AG09319 (cell line): ENCODE measurements at regions not wholly inside any gene's neighbourhood (a gene's known extent, or its start where the extent isn't known, plus 50 kb on each side); places are given as distances from the start of the nearest gene placed in this dataset.

Experiments used
- DNase-seq: peaks from one replicate; pipeline ENCODE4 v3.0.0-alpha.2; 2010; ENCODE audit warnings: low read depth; ENCODE audit errors: extremely low read depth
- TF ChIP-seq, protein P1 (sequence below): IDR thresholded peaks from 2 replicates; pipeline ENCODE4 v1.5.1; 2011; ENCODE audit warnings: low read depth, mild to moderate bottlenecking, inconsistent platforms, low read length, moderate library complexity

GRCh38 chr6:139776041-139776440 is 401.6 kb upstream of the CITED2 start:
- TF ChIP-seq, protein P1, sequence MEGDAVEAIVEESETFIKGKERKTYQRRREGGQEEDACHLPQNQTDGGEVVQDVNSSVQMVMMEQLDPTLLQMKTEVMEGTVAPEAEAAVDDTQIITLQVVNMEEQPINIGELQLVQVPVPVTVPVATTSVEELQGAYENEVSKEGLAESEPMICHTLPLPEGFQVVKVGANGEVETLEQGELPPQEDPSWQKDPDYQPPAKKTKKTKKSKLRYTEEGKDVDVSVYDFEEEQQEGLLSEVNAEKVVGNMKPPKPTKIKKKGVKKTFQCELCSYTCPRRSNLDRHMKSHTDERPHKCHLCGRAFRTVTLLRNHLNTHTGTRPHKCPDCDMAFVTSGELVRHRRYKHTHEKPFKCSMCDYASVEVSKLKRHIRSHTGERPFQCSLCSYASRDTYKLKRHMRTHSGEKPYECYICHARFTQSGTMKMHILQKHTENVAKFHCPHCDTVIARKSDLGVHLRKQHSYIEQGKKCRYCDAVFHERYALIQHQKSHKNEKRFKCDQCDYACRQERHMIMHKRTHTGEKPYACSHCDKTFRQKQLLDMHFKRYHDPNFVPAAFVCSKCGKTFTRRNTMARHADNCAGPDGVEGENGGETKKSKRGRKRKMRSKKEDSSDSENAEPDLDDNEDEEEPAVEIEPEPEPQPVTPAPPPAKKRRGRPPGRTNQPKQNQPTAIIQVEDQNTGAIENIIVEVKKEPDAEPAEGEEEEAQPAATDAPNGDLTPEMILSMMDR = no peak

GRCh38 chr6:139768196-139768595 is 393.7 kb upstream of the CITED2 start:
- no peak for DNase-seq
- TF ChIP-seq, protein P1 = no peak

More at GRCh38 chr6:139776041-139776440, 401.6 kb upstream of the CITED2 start:
- DNase-seq = no peak

DNA sequence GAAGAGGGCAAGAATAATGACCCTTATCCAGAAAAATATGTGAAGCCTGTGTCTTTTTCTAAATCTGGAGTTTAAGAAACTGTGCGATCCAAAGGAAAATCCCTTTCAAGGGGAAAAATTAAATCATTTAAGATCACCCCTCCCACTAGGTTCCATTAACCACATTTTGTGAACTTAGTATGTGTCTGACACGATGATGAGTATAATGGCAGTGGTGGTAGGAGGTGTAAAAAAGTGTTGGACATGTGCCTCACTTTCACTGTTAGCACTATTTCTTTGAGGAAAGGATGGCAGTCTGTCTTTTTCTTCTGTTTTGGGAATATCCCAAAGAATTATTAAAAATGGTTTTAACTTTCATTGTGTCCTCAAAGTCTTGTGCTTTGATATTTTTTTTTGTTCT is 392.3 kb upstream of the CITED2 start:
- DNase-seq = no peak
- TF ChIP-seq, protein P1 = no peak

GRCh38 chr6:139765825-139766285 is 391.4 kb upstream of the CITED2 start:
- TF ChIP-seq, protein P1 = no peak
- DNase-seq = no peak

DNA sequence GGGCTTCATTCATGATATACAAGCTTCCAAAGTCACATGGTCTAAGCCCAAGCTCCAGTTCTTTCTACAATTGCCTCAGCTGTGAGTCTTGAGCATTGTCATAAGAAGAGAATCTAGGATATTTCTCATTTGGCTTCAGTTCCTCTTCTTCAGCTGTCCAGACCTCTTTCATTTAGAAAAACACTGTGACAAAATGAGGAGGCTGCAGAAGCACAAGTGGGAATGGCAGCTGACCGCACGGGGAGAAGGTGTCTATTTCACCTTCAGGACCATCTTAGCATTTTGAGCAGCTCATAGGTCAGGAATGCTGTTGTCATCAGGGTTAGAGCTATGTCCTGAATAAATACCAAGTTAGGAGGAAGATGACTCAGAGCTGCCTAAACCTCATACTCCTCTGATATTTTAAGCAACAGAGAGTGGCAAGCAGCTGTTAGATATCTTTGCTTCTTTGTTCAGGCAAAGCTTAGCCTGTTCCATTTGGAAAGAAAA is 390.1 kb upstream of the CITED2 start:
- no peak for DNase-seq
- TF ChIP-seq, protein P1 = no peak

DNA sequence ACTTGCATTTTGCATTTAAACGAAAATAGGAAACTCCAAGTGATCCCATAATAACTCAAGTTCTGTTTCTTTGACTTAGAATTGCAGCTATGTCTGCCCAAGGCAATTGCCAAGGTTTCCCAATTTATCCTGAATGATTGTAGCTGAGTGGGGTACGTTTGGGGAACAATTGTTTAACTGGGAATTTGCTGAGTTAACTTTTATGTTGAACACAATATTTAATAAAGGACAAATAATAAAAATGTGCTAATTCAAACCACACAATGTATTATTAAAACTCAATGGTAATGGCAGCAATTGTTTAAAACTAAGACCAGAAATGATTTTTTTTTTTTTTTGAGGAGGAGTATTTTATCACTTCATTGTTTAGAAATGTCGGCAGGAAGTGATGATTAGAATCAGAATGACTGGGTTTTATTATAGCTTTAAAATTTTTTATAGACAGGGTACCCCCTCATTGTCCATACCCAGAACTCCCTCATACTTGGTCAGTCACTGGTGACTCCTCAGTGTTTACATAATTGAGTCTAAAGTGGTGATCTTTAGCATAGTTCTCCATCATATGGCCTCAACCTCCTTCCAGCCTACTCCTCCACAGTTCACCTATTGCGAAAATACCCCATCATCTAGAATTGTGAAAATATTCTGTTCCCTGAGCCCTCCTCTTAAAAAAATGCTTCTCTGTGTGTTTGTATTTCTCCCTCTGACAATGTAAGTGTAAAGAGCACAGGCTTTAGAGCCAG is 389.2 kb upstream of the CITED2 start:
- TF ChIP-seq, protein P1 = no peak
- no peak for DNase-seq

- no peak for DNase-seq
- TF ChIP-seq, protein P1 = no peak
Measured at GRCh38 chr6:139762587-139763031, 388.2 kb upstream of the CITED2 start.
